GM23338 (cell line): ENCODE measurements at regions not wholly inside any gene's neighbourhood (a gene's known extent, or its start where the extent isn't known, plus 50 kb on each side); places are given as distances from the start of the nearest gene placed in this dataset.

Experiments
- ATAC-seq: fragments of 200-7000 bp; cut with Tn5 transposase; 3 replicates; pipeline ENCODE4 v1.9.1; 2020
- DNase-seq: peaks from one replicate; pipeline ENCODE4 v3.0.0-alpha.2; 2015; ENCODE audit warnings: low spot score
- H2AFZ ChIP-seq: fragments of 200-600 bp; sonication (generic); 2 replicates; pipeline ENCODE4 v1.8.0; 2016; ENCODE audit warnings: antibody characterized with exemption, mild to moderate bottlenecking, moderate library complexity
- H3F3A ChIP-seq: fragments of 200-600 bp; sonication (generic); replicated peaks from 2 replicates; pipeline ENCODE4 v1.8.0; 2017; ENCODE audit warnings: antibody characterized with exemption, mixed run types, low read depth
- H3K27ac ChIP-seq: fragments of 200-600 bp; sonication (generic); 2 replicates; pipeline ENCODE4 v1.6.1; 2016; ENCODE audit warnings: low read depth
- H3K27me3 ChIP-seq: fragments of 200-600 bp; sonication (generic); 2 replicates; pipeline ENCODE4 v1.8.0; 2016; ENCODE audit warnings: mild to moderate bottlenecking, mixed run types, moderate library complexity; ENCODE audit not compliant: insufficient read depth
- H3K36me3 ChIP-seq: fragments of 200-600 bp; sonication (generic); 2 replicates; pipeline ENCODE4 v1.8.0; 2016; ENCODE audit warnings: mild to moderate bottlenecking; ENCODE audit not compliant: insufficient read depth
- H3K4me1 ChIP-seq: fragments of 200-600 bp; sonication (generic); 2 replicates; pipeline ENCODE4 v1.8.0; 2016; ENCODE audit warnings: mild to moderate bottlenecking, moderate library complexity; ENCODE audit not compliant: insufficient read depth
- H3K4me2 ChIP-seq: fragments of 200-600 bp; sonication (generic); 2 replicates; pipeline ENCODE4 v1.7.1; 2017; ENCODE audit warnings: mixed run types
- H3K4me3 ChIP-seq: fragments of 200-600 bp; sonication (generic); 2 replicates; pipeline ENCODE4 v1.6.1; 2016; ENCODE audit warnings: mixed run types
- H3K79me2 ChIP-seq: fragments of 200-600 bp; sonication (generic); replicated peaks from 2 replicates; pipeline ENCODE4 v1.8.0; 2017; ENCODE audit warnings: mild to moderate bottlenecking; ENCODE audit not compliant: insufficient read depth
- H3K9me2 ChIP-seq: fragments of 200-600 bp; sonication (generic); 2 replicates; pipeline ENCODE4 v1.8.0; 2017; ENCODE audit not compliant: insufficient read depth
- H4K20me1 ChIP-seq: fragments of 200-600 bp; sonication (generic); replicated peaks from 2 replicates; pipeline ENCODE4 v1.8.0; 2017; ENCODE audit warnings: mild to moderate bottlenecking; ENCODE audit not compliant: insufficient read depth
- H3K27ac Mint-ChIP-seq: 2 replicates; pipeline ENCODE4 v1.8.0; 2020; ENCODE audit warnings: inconsistent platforms, mild to moderate bottlenecking, moderate library complexity, mixed read lengths
- H3K27me3 Mint-ChIP-seq: 3 replicates; pipeline ENCODE4 v1.8.0; 2022; ENCODE audit warnings: low read depth, mild to moderate bottlenecking, moderate library complexity, mixed read lengths, inconsistent platforms; ENCODE audit not compliant: insufficient read depth, poor library complexity
- H3K36me3 Mint-ChIP-seq: 3 replicates; pipeline ENCODE4 v1.8.0; 2021; ENCODE audit warnings: low read depth, mild to moderate bottlenecking, inconsistent platforms, moderate library complexity, mixed read lengths
- H3K4me1 Mint-ChIP-seq: 3 replicates; pipeline ENCODE4 v1.8.0; 2020; ENCODE audit warnings: mild to moderate bottlenecking, inconsistent platforms, mixed read lengths
- H3K4me3 Mint-ChIP-seq: 3 replicates; pipeline ENCODE4 v1.8.0; 2021; ENCODE audit warnings: moderate library complexity, mild to moderate bottlenecking, inconsistent platforms, mixed read lengths
- H3K9me3 Mint-ChIP-seq: 3 replicates; pipeline ENCODE4 v1.8.0; 2020; ENCODE audit warnings: moderate library complexity, mild to moderate bottlenecking, inconsistent platforms, mixed read lengths
- CREB1 ChIP-seq: fragments of 250-450 bp; sonication (Bioruptor Pico); IDR thresholded peaks from 2 replicates; pipeline ENCODE4 v1.5.0; 2020; ENCODE audit warnings: low read depth, mild to moderate bottlenecking, moderate library complexity
- EZH2phosphoT487 ChIP-seq: fragments of 200-600 bp; sonication (generic); IDR thresholded peaks from one replicate; pipeline ENCODE4 v1.8.1; 2018; ENCODE audit warnings: antibody characterized with exemption; ENCODE audit not compliant: unreplicated experiment
- JUNB ChIP-seq: IDR thresholded peaks from one replicate; pipeline ENCODE4 v1.6.1; 2016; ENCODE audit warnings: antibody characterized with exemption; ENCODE audit not compliant: unreplicated experiment
- NANOG ChIP-seq: IDR thresholded peaks from 2 replicates; pipeline ENCODE4 v1.6.1; 2016; ENCODE audit warnings: antibody characterized with exemption, borderline replicate concordance
- POLR2AphosphoS5 ChIP-seq: IDR thresholded peaks from 2 replicates; pipeline ENCODE4 v1.6.1; 2016; ENCODE audit warnings: antibody characterized with exemption, low read depth
- STAT1 ChIP-seq: IDR thresholded peaks from one replicate; pipeline ENCODE4 v1.6.1; 2016; ENCODE audit warnings: antibody characterized with exemption; ENCODE audit not compliant: unreplicated experiment
- ZNF114 ChIP-seq: fragments of 250-450 bp; sonication (Bioruptor Pico); IDR thresholded peaks from 2 replicates; pipeline ENCODE4 v1.5.0; 2020; ENCODE audit warnings: mild to moderate bottlenecking, moderate library complexity
- ZNF331 ChIP-seq: fragments of 250-450 bp; sonication (Bioruptor Pico); IDR thresholded peaks from 2 replicates; pipeline ENCODE4 v1.5.0; 2020; ENCODE audit warnings: low read depth, mild to moderate bottlenecking, moderate library complexity
- TF ChIP-seq, protein P1 (sequence below), 2 experiments: fragments of 200-600 bp in 1 of 2; sonication (generic) in 1 of 2; conservative IDR thresholded peaks; 2 replicates each; pipeline versions ENCODE4 v1.5.1 to v1.6.1; 2016 to 2017; ENCODE audit warnings: antibody characterized with exemption in 2 of 2, low read depth in 2 of 2, mild to moderate bottlenecking in 2 of 2, moderate library complexity in 1 of 2
- TF ChIP-seq, protein P2 (sequence below): IDR thresholded peaks from 2 replicates; pipeline ENCODE4 v1.6.1; 2016; ENCODE audit warnings: antibody characterized with exemption
- TF ChIP-seq, protein P3 (sequence below): fragments of 250-450 bp; sonication (Bioruptor Pico); IDR thresholded peaks from 2 replicates; pipeline ENCODE4 v1.5.0; 2020; ENCODE audit warnings: mild to moderate bottlenecking, moderate library complexity
- TF ChIP-seq, protein P4 (sequence below): IDR thresholded peaks from one replicate; pipeline ENCODE4 v1.6.1; 2018; ENCODE audit warnings: antibody characterized with exemption; ENCODE audit not compliant: unreplicated experiment

DNA sequence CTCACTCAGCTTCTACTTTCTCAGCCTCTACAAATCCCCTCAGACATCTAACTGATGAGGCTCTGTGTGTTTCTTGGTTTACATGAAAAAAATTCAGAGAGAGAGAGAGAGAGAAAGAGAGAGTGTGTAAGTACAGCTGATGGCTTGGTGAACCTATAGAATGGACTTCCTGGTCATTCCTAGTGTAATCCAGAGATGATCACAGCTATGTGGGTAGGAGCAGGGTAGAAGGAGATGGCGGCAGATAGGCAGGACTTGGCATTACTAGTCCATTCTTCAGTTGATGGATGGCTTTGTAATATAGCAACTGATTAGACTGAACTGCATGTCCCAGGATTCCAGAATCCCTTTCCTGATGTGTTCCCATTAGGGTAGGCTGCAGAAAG, 429.3 kb upstream of the CLINT1 start (continued):
- TF ChIP-seq CREB1 (no peak), EZH2phosphoT487 (no peak), ZNF114 (CRISPR knock-in tag) (no peak), NANOG (no peak), JUNB (no peak), POLR2AphosphoS5 (no peak)

DNA sequence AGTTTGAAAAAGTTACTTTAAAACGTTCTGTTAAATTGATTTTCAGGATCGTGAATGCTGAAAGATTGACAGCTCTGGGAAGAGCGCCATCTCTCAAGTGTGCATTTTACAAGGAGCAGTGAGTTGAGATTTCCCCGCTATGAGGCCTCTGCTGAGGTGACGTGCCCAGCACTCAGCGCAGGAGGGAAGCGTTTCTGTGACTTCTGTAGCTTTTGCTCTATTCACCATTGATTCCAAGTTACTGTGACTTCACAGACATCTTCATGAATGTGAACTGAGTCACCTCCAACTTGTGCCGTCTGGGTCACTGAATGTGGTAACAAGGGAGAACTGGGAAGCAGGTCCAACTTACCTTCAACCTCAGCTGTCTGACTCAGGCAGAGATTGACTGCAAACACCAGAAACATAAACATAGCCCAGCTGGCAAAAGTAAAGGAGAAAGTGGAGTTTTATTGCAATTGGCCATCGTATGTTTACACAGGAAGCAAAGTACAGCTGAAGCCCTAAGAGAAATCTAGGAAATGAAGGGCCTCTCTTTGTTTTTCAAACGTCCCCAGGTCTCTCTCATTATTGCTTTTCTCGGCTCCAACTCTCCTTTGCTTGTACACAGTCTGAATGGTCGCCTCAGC, 428.8 kb upstream of the CLINT1 start:
- Mint-ChIP-seq H3K27me3 (no peaks in the 10 kb centered on the region), H3K4me1 (no peaks in the 10 kb centered on the region), H3K27ac (no peak overlapping the region), H3K36me3 (no peaks in the 10 kb centered on the region), H3K4me3 (no peak overlapping the region), H3K9me3 (no peaks in the 10 kb centered on the region; the same call in 2 of the 3 replicates)
- H3K36me3 ChIP-seq = no peaks in the 10 kb centered on the region
- H2AFZ ChIP-seq = peak overlapping the region; percentile 28; the same call in 1 of the 2 replicates
- no peak overlapping the region for H3K4me3 ChIP-seq
- no peak for ATAC-seq
- 0 out of 2 replicates have a peak, but pooled peaks cover 2% of the 10 kb centered on the region for H3K9me2 ChIP-seq
- H3K4me2 ChIP-seq = no peak overlapping the region
- no peaks in the 10 kb centered on the region for H4K20me1 ChIP-seq
- H3K27me3 ChIP-seq = no peaks in the 10 kb centered on the region
- H3K27ac ChIP-seq = no peak overlapping the region
- H3K4me1 ChIP-seq = no peaks in the 10 kb centered on the region
- H3K79me2 ChIP-seq = no peaks in the 10 kb centered on the region
- no peaks in the 10 kb centered on the region for H3F3A ChIP-seq
- DNase-seq = no peak
- no peak for TF ChIP-seq ZNF331 (CRISPR knock-in tag)
- no peak for TF ChIP-seq EZH2phosphoT487
- TF ChIP-seq, protein P1, sequence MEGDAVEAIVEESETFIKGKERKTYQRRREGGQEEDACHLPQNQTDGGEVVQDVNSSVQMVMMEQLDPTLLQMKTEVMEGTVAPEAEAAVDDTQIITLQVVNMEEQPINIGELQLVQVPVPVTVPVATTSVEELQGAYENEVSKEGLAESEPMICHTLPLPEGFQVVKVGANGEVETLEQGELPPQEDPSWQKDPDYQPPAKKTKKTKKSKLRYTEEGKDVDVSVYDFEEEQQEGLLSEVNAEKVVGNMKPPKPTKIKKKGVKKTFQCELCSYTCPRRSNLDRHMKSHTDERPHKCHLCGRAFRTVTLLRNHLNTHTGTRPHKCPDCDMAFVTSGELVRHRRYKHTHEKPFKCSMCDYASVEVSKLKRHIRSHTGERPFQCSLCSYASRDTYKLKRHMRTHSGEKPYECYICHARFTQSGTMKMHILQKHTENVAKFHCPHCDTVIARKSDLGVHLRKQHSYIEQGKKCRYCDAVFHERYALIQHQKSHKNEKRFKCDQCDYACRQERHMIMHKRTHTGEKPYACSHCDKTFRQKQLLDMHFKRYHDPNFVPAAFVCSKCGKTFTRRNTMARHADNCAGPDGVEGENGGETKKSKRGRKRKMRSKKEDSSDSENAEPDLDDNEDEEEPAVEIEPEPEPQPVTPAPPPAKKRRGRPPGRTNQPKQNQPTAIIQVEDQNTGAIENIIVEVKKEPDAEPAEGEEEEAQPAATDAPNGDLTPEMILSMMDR (conservative IDR thresholded peaks at IDR 0.05; ENCODE audit: low read depth in 2 of 2) = no peak
- no peak for TF ChIP-seq CREB1
- TF ChIP-seq, protein P2, sequence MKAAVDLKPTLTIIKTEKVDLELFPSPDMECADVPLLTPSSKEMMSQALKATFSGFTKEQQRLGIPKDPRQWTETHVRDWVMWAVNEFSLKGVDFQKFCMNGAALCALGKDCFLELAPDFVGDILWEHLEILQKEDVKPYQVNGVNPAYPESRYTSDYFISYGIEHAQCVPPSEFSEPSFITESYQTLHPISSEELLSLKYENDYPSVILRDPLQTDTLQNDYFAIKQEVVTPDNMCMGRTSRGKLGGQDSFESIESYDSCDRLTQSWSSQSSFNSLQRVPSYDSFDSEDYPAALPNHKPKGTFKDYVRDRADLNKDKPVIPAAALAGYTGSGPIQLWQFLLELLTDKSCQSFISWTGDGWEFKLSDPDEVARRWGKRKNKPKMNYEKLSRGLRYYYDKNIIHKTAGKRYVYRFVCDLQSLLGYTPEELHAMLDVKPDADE = no peak
- TF ChIP-seq ZNF114 (CRISPR knock-in tag) = no peak
- TF ChIP-seq NANOG = no peak
- TF ChIP-seq POLR2AphosphoS5 = no peak
- TF ChIP-seq STAT1 = no peak
- TF ChIP-seq, protein P3, sequence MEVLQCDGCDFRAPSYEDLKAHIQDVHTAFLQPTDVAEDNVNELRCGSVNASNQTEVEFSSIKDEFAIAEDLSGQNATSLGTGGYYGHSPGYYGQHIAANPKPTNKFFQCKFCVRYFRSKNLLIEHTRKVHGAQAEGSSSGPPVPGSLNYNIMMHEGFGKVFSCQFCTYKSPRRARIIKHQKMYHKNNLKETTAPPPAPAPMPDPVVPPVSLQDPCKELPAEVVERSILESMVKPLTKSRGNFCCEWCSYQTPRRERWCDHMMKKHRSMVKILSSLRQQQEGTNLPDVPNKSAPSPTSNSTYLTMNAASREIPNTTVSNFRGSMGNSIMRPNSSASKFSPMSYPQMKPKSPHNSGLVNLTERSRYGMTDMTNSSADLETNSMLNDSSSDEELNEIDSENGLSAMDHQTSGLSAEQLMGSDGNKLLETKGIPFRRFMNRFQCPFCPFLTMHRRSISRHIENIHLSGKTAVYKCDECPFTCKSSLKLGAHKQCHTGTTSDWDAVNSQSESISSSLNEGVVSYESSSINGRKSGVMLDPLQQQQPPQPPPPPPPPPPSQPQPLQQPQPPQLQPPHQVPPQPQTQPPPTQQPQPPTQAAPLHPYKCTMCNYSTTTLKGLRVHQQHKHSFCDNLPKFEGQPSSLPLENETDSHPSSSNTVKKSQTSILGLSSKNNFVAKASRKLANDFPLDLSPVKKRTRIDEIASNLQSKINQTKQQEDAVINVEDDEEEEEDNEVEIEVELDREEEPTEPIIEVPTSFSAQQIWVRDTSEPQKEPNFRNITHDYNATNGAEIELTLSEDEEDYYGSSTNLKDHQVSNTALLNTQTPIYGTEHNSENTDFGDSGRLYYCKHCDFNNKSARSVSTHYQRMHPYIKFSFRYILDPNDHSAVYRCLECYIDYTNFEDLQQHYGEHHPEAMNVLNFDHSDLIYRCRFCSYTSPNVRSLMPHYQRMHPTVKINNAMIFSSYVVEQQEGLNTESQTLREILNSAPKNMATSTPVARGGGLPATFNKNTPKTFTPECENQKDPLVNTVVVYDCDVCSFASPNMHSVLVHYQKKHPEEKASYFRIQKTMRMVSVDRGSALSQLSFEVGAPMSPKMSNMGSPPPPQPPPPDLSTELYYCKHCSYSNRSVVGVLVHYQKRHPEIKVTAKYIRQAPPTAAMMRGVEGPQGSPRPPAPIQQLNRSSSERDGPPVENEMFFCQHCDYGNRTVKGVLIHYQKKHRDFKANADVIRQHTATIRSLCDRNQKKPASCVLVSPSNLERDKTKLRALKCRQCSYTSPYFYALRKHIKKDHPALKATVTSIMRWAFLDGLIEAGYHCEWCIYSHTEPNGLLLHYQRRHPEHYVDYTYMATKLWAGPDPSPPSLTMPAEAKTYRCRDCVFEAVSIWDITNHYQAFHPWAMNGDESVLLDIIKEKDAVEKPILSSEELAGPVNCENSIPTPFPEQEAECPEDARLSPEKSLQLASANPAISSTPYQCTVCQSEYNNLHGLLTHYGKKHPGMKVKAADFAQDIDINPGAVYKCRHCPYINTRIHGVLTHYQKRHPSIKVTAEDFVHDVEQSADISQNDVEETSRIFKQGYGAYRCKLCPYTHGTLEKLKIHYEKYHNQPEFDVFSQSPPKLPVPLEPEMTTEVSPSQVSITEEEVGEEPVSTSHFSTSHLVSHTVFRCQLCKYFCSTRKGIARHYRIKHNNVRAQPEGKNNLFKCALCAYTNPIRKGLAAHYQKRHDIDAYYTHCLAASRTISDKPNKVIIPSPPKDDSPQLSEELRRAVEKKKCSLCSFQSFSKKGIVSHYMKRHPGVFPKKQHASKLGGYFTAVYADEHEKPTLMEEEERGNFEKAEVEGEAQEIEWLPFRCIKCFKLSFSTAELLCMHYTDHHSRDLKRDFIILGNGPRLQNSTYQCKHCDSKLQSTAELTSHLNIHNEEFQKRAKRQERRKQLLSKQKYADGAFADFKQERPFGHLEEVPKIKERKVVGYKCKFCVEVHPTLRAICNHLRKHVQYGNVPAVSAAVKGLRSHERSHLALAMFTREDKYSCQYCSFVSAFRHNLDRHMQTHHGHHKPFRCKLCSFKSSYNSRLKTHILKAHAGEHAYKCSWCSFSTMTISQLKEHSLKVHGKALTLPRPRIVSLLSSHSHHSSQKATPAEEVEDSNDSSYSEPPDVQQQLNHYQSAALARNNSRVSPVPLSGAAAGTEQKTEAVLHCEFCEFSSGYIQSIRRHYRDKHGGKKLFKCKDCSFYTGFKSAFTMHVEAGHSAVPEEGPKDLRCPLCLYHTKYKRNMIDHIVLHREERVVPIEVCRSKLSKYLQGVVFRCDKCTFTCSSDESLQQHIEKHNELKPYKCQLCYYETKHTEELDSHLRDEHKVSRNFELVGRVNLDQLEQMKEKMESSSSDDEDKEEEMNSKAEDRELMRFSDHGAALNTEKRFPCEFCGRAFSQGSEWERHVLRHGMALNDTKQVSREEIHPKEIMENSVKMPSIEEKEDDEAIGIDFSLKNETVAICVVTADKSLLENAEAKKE (CRISPR knock-in tag) = no peak
- TF ChIP-seq, protein P4, sequence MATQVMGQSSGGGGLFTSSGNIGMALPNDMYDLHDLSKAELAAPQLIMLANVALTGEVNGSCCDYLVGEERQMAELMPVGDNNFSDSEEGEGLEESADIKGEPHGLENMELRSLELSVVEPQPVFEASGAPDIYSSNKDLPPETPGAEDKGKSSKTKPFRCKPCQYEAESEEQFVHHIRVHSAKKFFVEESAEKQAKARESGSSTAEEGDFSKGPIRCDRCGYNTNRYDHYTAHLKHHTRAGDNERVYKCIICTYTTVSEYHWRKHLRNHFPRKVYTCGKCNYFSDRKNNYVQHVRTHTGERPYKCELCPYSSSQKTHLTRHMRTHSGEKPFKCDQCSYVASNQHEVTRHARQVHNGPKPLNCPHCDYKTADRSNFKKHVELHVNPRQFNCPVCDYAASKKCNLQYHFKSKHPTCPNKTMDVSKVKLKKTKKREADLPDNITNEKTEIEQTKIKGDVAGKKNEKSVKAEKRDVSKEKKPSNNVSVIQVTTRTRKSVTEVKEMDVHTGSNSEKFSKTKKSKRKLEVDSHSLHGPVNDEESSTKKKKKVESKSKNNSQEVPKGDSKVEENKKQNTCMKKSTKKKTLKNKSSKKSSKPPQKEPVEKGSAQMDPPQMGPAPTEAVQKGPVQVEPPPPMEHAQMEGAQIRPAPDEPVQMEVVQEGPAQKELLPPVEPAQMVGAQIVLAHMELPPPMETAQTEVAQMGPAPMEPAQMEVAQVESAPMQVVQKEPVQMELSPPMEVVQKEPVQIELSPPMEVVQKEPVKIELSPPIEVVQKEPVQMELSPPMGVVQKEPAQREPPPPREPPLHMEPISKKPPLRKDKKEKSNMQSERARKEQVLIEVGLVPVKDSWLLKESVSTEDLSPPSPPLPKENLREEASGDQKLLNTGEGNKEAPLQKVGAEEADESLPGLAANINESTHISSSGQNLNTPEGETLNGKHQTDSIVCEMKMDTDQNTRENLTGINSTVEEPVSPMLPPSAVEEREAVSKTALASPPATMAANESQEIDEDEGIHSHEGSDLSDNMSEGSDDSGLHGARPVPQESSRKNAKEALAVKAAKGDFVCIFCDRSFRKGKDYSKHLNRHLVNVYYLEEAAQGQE = no peak
